HG03175 (cell line): ENCODE measurements at regions not wholly inside any gene's neighbourhood (a gene's known extent, or its start where the extent isn't known, plus 50 kb on each side); places are given as distances from the start of the nearest gene placed in this dataset.
A peak's percentile ranks its signal among the peaks of the same experiment; 100 is the strongest.

Experiments
- ATAC-seq: cut with Tn5 transposase; IDR thresholded peaks from one replicate; pipeline ENCODE4 v1.9.1; 2021; ENCODE audit warnings: mild to moderate bottlenecking, moderate library complexity; ENCODE audit not compliant: unreplicated experiment

- no peak for ATAC-seq
Measured at GRCh38 chr13:40185414-40185813, 481.0 kb downstream of the FOXO1 start.

DNA sequence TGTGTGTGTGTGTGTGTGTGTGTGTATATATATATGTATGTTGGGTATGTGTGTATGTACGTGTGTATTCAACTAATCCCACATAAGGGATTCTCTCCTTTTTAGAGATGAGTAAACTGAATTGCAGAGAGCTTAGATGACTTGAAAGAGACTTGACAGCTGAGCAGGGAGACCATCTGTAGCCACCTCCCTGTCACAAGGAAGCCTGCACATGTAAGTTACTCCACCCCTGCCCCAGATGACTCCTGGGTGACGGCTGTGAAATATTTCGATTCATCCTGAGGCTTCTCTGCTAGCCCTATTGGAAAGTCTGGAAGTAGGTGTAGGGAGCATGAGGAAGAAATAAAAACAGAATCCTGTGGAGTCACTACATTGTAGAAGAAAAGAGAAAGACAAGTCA is 480.4 kb downstream of the FOXO1 start:
- ATAC-seq: no peak

DNA sequence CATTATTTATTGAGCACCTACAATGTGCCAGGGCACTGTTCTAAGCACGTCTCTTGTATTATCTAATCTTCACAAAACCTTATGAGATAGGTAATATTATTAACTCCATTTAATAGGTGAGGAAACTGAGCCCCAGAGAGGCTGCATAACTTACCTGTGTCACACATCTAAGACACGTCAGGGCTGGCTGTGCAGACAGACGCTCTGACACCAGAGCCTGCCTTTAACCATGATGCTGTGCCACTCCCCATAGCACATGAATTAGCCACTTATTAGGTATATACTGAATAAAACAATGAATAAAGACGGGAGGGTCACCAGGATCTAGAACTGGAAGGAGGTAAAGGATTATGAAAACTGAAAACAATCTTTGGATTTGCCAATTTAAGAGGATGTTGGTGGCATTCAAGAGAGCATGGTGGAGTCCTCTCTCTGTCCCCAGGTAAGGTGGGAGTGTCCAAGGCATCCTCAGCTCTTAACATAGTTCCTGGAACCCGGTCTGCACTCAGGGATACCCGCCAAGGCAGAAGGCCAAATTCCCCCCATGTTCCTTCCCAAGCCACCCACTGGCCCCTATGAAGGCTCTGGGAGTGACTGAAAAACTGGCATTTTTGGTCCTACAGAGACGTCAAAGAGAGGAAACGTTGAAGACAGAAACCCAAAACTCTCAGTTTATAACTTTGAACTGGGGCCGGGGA is 479.7 kb downstream of the FOXO1 start:
- ATAC-seq: no peak

DNA sequence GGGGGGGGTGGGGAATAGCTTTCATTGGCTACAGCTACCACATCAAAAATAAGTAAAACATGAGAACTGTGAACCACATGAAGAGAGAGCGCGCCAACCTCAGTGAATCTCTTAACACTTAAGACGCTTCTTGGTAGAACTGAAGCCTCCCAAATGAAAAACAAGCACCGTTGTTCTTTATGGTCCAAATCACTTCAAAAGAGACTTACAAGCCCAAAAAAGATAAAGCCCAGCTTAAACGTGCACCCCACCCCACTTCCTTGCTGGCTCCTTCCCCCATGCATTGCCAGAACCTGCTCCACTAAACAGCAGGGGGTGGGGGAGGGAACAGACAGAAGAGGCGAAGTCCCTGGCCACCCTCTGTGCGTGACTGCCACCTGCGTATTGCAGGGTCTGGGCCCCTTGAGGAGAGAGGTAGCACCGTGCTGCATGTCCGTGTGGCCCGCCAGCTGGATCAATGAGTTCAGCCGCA is 479.1 kb downstream of the FOXO1 start:
- ATAC-seq: no peak

GRCh38 chr13:40187841-40188591 is 478.4 kb downstream of the FOXO1 start:
- ATAC-seq: no peak

- no peak for ATAC-seq
Measured at GRCh38 chr13:40189426-40189825, 477.0 kb downstream of the FOXO1 start.

DNA sequence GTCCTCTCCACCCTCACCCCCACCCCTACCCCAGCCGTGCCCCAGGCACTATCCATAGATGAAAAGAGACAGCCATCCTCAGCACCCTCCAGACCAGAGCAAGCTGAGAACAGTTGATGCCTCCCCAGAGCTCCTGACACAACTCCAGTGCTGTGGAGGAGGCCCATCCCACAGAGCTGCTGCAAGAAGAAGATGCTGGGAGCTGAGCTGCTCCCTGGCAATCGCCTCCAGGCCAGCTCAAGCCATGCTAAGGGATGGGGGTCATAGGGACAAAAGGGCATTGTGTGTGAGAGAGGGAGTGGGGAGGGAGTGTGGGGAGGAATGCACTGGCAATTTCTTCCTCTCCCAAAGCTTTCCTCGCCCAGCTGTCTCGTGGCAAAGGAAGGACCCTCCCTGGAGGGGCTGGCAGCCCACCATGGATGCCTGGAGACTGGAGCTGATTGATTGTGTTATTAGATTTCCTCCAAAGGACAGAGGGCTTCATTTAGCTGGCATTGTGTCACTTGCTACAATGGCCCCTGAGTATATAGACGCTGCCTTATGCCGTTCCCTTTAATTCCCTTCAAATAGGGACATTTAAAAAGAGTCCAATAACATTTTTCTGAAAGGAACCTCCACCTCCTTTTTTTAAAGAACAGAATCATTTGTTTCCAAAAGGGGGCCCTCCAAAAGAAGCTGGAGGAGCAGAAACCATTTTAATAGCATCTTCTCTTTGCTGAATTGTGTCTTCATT is 476.4 kb downstream of the FOXO1 start:
- ATAC-seq: no peak

GRCh38 chr13:40190641-40191100 is 475.8 kb downstream of the FOXO1 start:
- ATAC-seq: peak; percentile 77

- no peak for ATAC-seq
Measured at GRCh38 chr13:40191186-40191980, 475.1 kb downstream of the FOXO1 start.

DNA sequence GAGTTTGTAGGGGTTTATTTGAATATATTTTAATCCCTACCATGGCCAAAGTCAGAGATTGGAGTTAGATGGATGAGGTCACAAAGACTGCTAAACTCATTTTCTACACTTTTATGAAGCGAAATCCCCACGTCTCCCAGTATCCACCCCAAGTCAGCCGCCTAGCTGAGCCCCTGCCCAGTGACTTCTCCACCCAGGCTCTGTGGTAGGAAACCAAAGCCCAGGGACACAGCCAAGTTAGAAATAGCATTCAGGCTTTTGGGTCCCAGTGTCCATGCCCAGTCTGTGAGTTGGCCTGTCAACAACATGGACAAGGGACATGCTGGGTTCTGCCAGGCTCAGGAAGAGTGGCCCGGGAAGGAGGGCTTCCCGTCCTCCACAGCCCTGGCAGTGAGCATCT is 474.0 kb downstream of the FOXO1 start:
- no peak for ATAC-seq

DNA sequence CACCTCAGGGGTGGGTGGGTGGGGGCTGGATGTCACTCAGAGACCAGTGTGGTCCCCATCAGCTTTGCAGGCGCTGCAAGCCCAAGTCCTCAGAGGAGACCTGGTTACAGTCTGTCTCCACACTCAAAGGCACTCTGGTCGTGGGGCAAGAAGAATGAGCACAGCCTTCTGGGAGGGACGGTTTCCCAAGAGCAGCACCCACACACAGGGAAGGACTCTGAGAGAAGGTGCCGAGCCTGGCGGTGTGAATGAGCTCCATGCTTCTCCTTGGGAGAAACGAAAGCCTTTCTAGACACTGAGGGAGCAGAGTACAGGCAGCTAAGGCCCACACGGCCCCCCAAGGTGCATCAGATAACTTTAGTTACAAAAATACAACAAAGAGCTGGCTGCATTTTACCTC is 473.6 kb downstream of the FOXO1 start:
- ATAC-seq: no peak

GRCh38 chr13:40193286-40194223 is 472.9 kb downstream of the FOXO1 start:
- no peak for ATAC-seq

DNA sequence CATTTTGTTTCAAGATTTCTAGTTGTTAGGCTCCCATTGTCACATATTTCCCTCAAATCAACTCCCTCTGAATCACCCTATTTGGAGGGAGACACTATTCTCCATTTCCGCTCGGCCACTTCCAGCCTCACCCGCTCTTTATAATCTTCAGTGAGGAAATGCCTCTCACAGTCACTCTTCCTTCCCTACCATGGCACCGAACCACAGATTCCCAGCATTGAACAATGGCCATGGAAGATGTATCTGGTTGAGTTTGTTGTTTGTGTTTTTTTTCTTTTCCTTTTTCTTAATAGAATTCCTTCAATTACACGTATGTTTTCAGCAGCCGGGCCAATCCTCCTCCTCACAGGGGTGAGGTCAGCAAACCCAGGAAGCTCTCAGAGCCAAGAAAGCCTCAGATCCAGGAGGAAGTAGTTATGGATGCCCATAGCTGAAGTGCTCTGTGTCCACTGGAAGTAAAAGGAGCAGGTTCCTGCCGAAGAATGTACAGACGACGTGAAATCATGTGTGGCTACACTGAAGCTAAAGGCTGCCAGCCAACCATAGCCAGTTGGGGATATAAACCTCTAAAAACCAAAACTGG is 472.1 kb downstream of the FOXO1 start:
- no peak for ATAC-seq

DNA sequence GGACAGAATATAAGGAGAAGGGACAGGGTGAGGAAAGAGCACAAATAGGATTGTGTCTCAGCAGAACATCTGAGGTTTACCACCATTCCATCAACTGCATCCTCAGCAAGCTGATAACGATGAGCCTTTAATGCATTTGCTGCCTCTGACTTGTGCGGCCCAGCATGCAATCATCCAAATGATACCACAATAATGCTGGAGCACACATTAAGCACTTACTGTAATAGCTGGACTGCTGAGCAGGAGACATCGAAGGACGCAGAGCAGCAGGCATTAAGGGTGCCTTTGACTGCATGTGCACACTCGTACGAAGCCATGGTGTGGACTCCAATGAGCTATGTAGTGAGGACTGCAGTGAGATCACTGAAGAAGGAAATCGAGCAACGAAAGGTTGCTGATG is 469.4 kb downstream of the FOXO1 start:
- no peak for ATAC-seq

DNA sequence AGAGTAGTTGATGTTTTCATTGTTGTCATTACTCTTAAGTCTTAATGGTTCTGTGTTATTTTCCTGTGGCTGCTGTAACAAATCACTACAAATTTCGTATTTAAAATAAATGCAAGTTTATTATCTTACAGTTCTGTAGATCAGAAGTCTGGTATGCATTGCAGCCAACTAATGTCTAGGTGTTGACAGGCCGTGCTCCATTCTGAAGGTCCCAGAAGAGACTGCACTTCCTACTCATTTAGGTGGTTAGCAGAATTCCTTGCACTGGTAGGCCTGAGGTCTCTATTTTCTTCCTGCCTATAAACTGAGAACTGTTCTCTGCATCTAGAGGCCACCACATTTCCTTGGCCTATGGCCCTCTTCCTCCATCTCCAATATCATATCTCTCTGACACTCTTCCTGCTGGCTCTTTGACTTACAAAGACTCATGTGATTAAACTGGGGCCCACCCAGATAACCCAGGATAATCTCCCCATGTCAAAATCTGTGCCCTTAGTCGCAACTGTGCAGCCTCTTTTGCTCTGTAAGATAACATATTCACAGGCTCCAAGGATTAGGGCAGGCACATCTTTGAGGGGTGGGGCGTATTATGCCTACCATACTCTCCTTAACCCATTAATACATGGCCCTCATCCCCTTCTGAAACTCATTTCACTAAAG is 468.4 kb downstream of the FOXO1 start:
- ATAC-seq: no peak

DNA sequence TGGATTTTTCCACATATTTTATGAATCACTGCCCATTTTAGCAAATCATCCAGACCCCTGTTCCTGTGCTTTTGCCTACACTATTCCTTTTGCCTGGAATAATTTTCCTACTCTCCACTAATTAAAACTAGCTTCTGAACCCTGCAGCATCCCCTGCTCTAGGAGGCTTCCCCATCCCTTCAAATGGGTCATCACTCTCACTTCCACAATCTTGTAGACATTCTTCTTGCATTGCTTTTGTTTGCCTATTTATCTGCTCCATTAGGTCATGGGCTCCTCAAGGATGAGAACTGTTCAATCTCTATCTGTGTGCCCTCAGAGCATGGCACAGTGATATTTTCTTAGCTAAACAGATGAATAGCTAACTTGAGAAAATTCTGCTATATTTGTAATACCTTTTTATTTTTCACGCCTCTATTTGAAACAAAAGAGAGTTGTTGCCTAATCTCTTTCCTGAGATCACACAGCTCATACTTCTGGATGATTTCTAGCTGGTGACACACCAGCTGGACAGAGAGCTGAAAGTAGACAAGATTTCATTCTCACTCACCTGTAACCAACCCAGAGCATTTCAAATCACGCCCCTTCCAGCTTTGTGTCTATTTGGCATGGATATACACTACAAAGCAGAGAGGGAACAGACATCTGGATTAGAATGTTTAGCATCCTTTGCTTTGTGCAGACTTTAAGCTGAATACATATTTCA is 466.0 kb downstream of the FOXO1 start:
- ATAC-seq: no peak

GRCh38 chr13:40204246-40204645 is 462.2 kb downstream of the FOXO1 start:
- ATAC-seq: no peak

- no peak for ATAC-seq
Measured at GRCh38 chr13:40205771-40206240, 460.6 kb downstream of the FOXO1 start.
